Liver (tissue), 8 donors: ENCODE measurements at regions not wholly inside any gene's neighbourhood (a gene's known extent, or its start where the extent isn't known, plus 50 kb on each side); places are given as distances from the start of the nearest gene placed in this dataset.
"Not testable (repeated sequence)": the region's sequence is repeated elsewhere in the genome, so short reads cannot be mapped to it uniquely, and the experiment has no call there.

Source experiments
- DNase-seq: peaks from one replicate; pipeline ENCODE4 v3.0.0-alpha.2; 2017; ENCODE audit warnings: low spot score
- H3K27ac ChIP-seq, 2 donors: one replicate each; pipeline ENCODE4 v1.7.0; 2013; ENCODE audit warnings: inconsistent platforms in 2 of 2, low read length in 2 of 2, control low read depth in 1 of 2, low read depth in 1 of 2, mild to moderate bottlenecking in 1 of 2
- H3K27me3 ChIP-seq, 4 donors: one replicate each; pipeline versions ENCODE4 v1.6.1 to v1.7.0; 2013; ENCODE audit warnings: low read length in 3 of 4, inconsistent platforms in 1 of 4, mild to moderate bottlenecking in 1 of 4, moderate library complexity in 1 of 4; ENCODE audit not compliant: control insufficient read depth in 4 of 4, insufficient read depth in 4 of 4
- H3K36me3 ChIP-seq, 4 donors: one replicate each; pipeline versions ENCODE4 v1.6.1 to v1.7.0; 2013; ENCODE audit warnings: low read length in 3 of 4, mild to moderate bottlenecking in 3 of 4, low read depth in 1 of 4, moderate library complexity in 1 of 4; ENCODE audit not compliant: control insufficient read depth in 4 of 4, insufficient read depth in 3 of 4
- H3K4me1 ChIP-seq, 4 donors: one replicate each; pipeline versions ENCODE4 v1.6.1 to v1.7.0; 2013; ENCODE audit warnings: low read length in 3 of 4, mild to moderate bottlenecking in 3 of 4, moderate library complexity in 1 of 4; ENCODE audit not compliant: control insufficient read depth in 4 of 4, insufficient read depth in 4 of 4
- H3K4me3 ChIP-seq, 3 donors: one replicate each; pipeline versions ENCODE4 v1.6.1 to v1.7.0; 2013; ENCODE audit warnings: low read length in 3 of 3, control low read depth in 1 of 3, low read depth in 1 of 3, mild to moderate bottlenecking in 1 of 3
- H3K9ac ChIP-seq, 2 donors: one replicate each; pipeline ENCODE4 v1.7.0; 2013; ENCODE audit warnings: low read length in 2 of 2, mild to moderate bottlenecking in 2 of 2, moderate library complexity in 2 of 2, control low read depth in 1 of 2, low read depth in 1 of 2
- H3K9me3 ChIP-seq, 4 donors: one replicate each; pipeline versions ENCODE4 v1.6.1 to v1.7.0; 2013; ENCODE audit warnings: low read length in 3 of 4; ENCODE audit not compliant: control insufficient read depth in 4 of 4
- ATF3 ChIP-seq: IDR thresholded peaks from 2 replicates; pipeline ENCODE4 v1.6.1; 2016; ENCODE audit warnings: antibody characterized with exemption
- CTCF ChIP-seq: fragments of 150-350 bp; IDR thresholded peaks from 2 replicates; pipeline ENCODE4 v1.5.1; 2017; ENCODE audit warnings: improper control_type of control experiment, low read depth, low read length; ENCODE audit not compliant: missing input control
- EGR1 ChIP-seq, 2 donors: IDR thresholded peaks; 2 replicates each; pipeline ENCODE4 v1.6.1; 2016 to 2018; ENCODE audit warnings: antibody characterized with exemption in 2 of 2, low read depth in 2 of 2
- FOXA1 ChIP-seq: IDR thresholded peaks from 2 replicates; pipeline ENCODE4 v1.6.1; 2016; ENCODE audit warnings: antibody characterized with exemption
- FOXA2 ChIP-seq: IDR thresholded peaks from 2 replicates; pipeline ENCODE4 v1.6.1; 2016; ENCODE audit warnings: antibody characterized with exemption
- GABPA ChIP-seq, 2 donors: IDR thresholded peaks in 1 of 2; conservative IDR thresholded peaks in 1 of 2; 2 replicates each; pipeline ENCODE4 v1.6.1; 2016; ENCODE audit warnings: antibody characterized with exemption in 2 of 2, mild to moderate bottlenecking in 1 of 2, moderate library complexity in 1 of 2
- HNF4A ChIP-seq, 2 donors: conservative IDR thresholded peaks; 2 replicates each; pipeline ENCODE4 v1.6.1; 2016; ENCODE audit warnings: antibody characterized with exemption in 2 of 2, mild to moderate bottlenecking in 2 of 2
- HNF4G ChIP-seq: IDR thresholded peaks from 2 replicates; pipeline ENCODE4 v1.6.1; 2016; ENCODE audit warnings: antibody characterized with exemption
- NR2F2 ChIP-seq: IDR thresholded peaks from 2 replicates; pipeline ENCODE4 v1.6.1; 2016; ENCODE audit warnings: antibody characterized with exemption
- RAD21 ChIP-seq, 2 donors: IDR thresholded peaks; 2 replicates each; pipeline ENCODE4 v1.6.1; 2016; ENCODE audit warnings: antibody characterized with exemption in 2 of 2, mild to moderate bottlenecking in 2 of 2
- REST ChIP-seq: IDR thresholded peaks from 2 replicates; pipeline ENCODE4 v1.6.1; 2016; ENCODE audit warnings: antibody characterized with exemption, mild to moderate bottlenecking
- RXRA ChIP-seq, 2 donors: IDR thresholded peaks; 2 replicates each; pipeline ENCODE4 v1.6.1; 2017 to 2018; ENCODE audit warnings: antibody characterized with exemption in 2 of 2, mild to moderate bottlenecking in 1 of 2
- TAF1 ChIP-seq: conservative IDR thresholded peaks from 2 replicates; pipeline ENCODE4 v1.6.1; 2016; ENCODE audit warnings: antibody characterized with exemption, mild to moderate bottlenecking
- YY1 ChIP-seq: IDR thresholded peaks from 2 replicates; pipeline ENCODE4 v1.6.1; 2016; ENCODE audit warnings: antibody characterized with exemption, mild to moderate bottlenecking
- ZBTB33 ChIP-seq: IDR thresholded peaks from 2 replicates; pipeline ENCODE4 v1.6.1; 2016; ENCODE audit warnings: antibody characterized with exemption
- WGBS: extraction: QIAGEN DNeasy Blood & Tissue Kit; methylation state at CpG from one replicate; pipeline ENCODE4 v1.1.7; 2013; 5-methylcytosine and 5-hydroxymethylcytosine counted together
- donor health status: healthy.
- donor health status: healthy.
- donor health status: healthy.
- donor health status: healthy.
- donor health status: healthy.

- H3K4me3 ChIP-seq, H3K4me1 ChIP-seq, H3K36me3 ChIP-seq, H3K9me3 ChIP-seq, H3K27me3 ChIP-seq, DNase-seq, H3K9ac ChIP-seq, H3K27ac ChIP-seq: not testable (repeated sequence)
- 81% methylated on average over 6 of the region's 6 CpGs for WGBS
These were observed 891.7 kb upstream of the CDH10 start for GRCh38 chr5:25536461-25536860.

- H3K9ac ChIP-seq, result no peak overlapping the region
- 71% methylated on average over 2 of the region's 2 CpGs for WGBS
- no peaks in the 10 kb centered on the region for H3K27me3 ChIP-seq
- H3K36me3 ChIP-seq, result no peaks in the 10 kb centered on the region
- TF ChIP-seq GABPA (IDR thresholded peaks at IDR 0.05 in 1 of 2, conservative IDR thresholded peaks at IDR 0.05 in 1 of 2) (no peak), RXRA (IDR thresholded peaks at IDR 0.05) (no peak), HNF4A (conservative IDR thresholded peaks at IDR 0.05) (no peak), TAF1 (no peak), FOXA2 (no peak), NR2F2 (no peak), ZBTB33 (no peak), FOXA1 (no peak), EGR1 (IDR thresholded peaks at IDR 0.05; ENCODE audit: low read depth in 2 of 2) (no peak), REST (no peak), ATF3 (no peak)
- H3K4me3 ChIP-seq, result no peak overlapping the region
- DNase-seq, result no peak
- no peak overlapping the region for H3K27ac ChIP-seq
- no peaks in the 10 kb centered on the region for H3K9me3 ChIP-seq
- H3K4me1 ChIP-seq, result no peaks in the 10 kb centered on the region
These were observed 871.4 kb upstream of the CDH10 start for GRCh38 chr5:25516141-25516540.

- no peaks in the 10 kb centered on the region for H3K4me1 ChIP-seq
- 75% methylated on average over 2 of the region's 2 CpGs for WGBS
- no peak for DNase-seq
These were observed 870.7 kb upstream of the CDH10 start for GRCh38 chr5:25515525-25515924.

More at GRCh38 chr5:25515525-25515924, 870.7 kb upstream of the CDH10 start:
- H3K27me3 ChIP-seq, result no peaks in the 10 kb centered on the region
- TF ChIP-seq REST (no peak), HNF4G (no peak), RAD21 (IDR thresholded peaks at IDR 0.05) (no peak), YY1 (no peak), CTCF (no peak)
- H3K36me3 ChIP-seq, result no peaks in the 10 kb centered on the region
- H3K9me3 ChIP-seq, result no peaks in the 10 kb centered on the region
- H3K9ac ChIP-seq, result no peak overlapping the region
- H3K4me3 ChIP-seq, result no peak overlapping the region
- H3K27ac ChIP-seq, result no peak overlapping the region
